ENCODE measurements at regions not wholly inside any gene's neighbourhood (a gene's known extent, or its start where the extent isn't known, plus 50 kb on each side); places are given as distances from the start of the nearest gene placed in this dataset.
"Not testable (repeated sequence)": the region's sequence is repeated elsewhere in the genome, so short reads cannot be mapped to it uniquely, and the experiment has no call there.

GRCh38 chr17:83159204-83160049 is 80.0 kb downstream of the METRNL start:
- DNase-seq (ENCODE audit: low spot score), result no peak

- DNase-seq (ENCODE audit: low spot score), result peak; percentile 81
These were observed 81.3 kb downstream of the METRNL start for GRCh38 chr17:83160443-83161297.

GRCh38 chr17:83161298-83162034 is 82.1 kb downstream of the METRNL start:
- DNase-seq (ENCODE audit: low spot score), result no peak

GRCh38 chr17:83162035-83162745 is 82.8 kb downstream of the METRNL start:
- DNase-seq (ENCODE audit: low spot score), result no peak

GRCh38 chr17:83164490-83164889 is 85.1 kb downstream of the METRNL start:
- DNase-seq (ENCODE audit: low spot score), result no peak

- no peak for DNase-seq (ENCODE audit: low spot score)
These were observed 91.3 kb downstream of the METRNL start for GRCh38 chr17:83170571-83171260.

- no peak for DNase-seq (ENCODE audit: low spot score)
These were observed 92.3 kb downstream of the METRNL start for GRCh38 chr17:83171661-83172060.

GRCh38 chr17:83172099-83172498 is 92.7 kb downstream of the METRNL start:
- DNase-seq (ENCODE audit: low spot score), result not testable (repeated sequence)

- DNase-seq (ENCODE audit: low spot score), result not testable (repeated sequence)
These were observed 93.2 kb downstream of the METRNL start for GRCh38 chr17:83172646-83173045.

- not testable (repeated sequence) for DNase-seq (ENCODE audit: low spot score)
These were observed 93.9 kb downstream of the METRNL start for GRCh38 chr17:83173180-83173913.

GRCh38 chr17:83173914-83174361 is 94.5 kb downstream of the METRNL start:
- peak; percentile 87 for DNase-seq (ENCODE audit: low spot score)

GRCh38 chr17:83174362-83175118 is 95.1 kb downstream of the METRNL start:
- no peak for DNase-seq (ENCODE audit: low spot score)

GRCh38 chr17:83175119-83175821 is 95.9 kb downstream of the METRNL start:
- no peak for DNase-seq (ENCODE audit: low spot score)

- no peak for DNase-seq (ENCODE audit: low spot score)
These were observed 96.6 kb downstream of the METRNL start for GRCh38 chr17:83175822-83176622.

GRCh38 chr17:83176623-83177583 is 97.5 kb downstream of the METRNL start:
- no peak for DNase-seq (ENCODE audit: low spot score)
